OCI-LY3 (cell line): ENCODE measurements at regions not wholly inside any gene's neighbourhood (a gene's known extent, or its start where the extent isn't known, plus 50 kb on each side); places are given as distances from the start of the nearest gene placed in this dataset.

Source experiments
- H2AFZ ChIP-seq: fragments of 200-600, 300-600 bp; shearing (Covaris generic); 2 replicates; pipeline ENCODE4 v1.6.0; 2014; ENCODE audit warnings: antibody characterized with exemption, low read depth, low read length
- H3K27ac ChIP-seq: fragments of 200-600, 300-600 bp; sonication (generic); 2 replicates; pipeline ENCODE4 v1.5.1; 2014; ENCODE audit warnings: mild to moderate bottlenecking, low read length, moderate library complexity, mixed read lengths
- H3K27me3 ChIP-seq: fragments of 200-600, 300-600 bp; sonication (generic); 2 replicates; pipeline ENCODE4 v1.6.1; 2014; ENCODE audit warnings: low read depth, low read length, mixed read lengths
- H3K36me3 ChIP-seq: fragments of 200-600, 300-600 bp; sonication (generic); replicated peaks from 2 replicates; pipeline ENCODE3; 2014; ENCODE audit warnings: low read depth, low read length, mixed read lengths
- H3K4me1 ChIP-seq: fragments of 300-600, 200-600 bp; sonication (generic); 2 replicates; pipeline ENCODE4 v1.6.1; 2014; ENCODE audit warnings: low read length, mixed read lengths
- H3K4me2 ChIP-seq: fragments of 200-600, 300-600 bp; sonication (generic); 2 replicates; pipeline ENCODE4 v1.6.1; 2014; ENCODE audit warnings: low read length, mixed read lengths
- H3K4me3 ChIP-seq: fragments of 300-600, 200-600 bp; sonication (generic); 2 replicates; pipeline ENCODE4 v1.5.1; 2014; ENCODE audit warnings: antibody characterized with exemption, mild to moderate bottlenecking, low read length, moderate library complexity
- H3K79me2 ChIP-seq: fragments of 300-600, 200-600 bp; shearing (Covaris generic); 2 replicates; pipeline ENCODE4 v1.6.1; 2014; ENCODE audit warnings: mild to moderate bottlenecking, low read length, mixed read lengths
- H3K9ac ChIP-seq: fragments of 300-600, 200-600 bp; shearing (Covaris generic); 2 replicates; pipeline ENCODE4 v1.6.0; 2014; ENCODE audit warnings: mild to moderate bottlenecking, low read length, moderate library complexity
- H3K9me3 ChIP-seq: fragments of 200-600, 300-600 bp; shearing (Covaris generic); 2 replicates; pipeline ENCODE4 v1.6.1; 2014; ENCODE audit warnings: low read length, mixed read lengths; ENCODE audit not compliant: insufficient read depth
- H4K20me1 ChIP-seq: fragments of 200-600, 300-600 bp; sonication (generic); 2 replicates; pipeline ENCODE4 v1.6.1; 2016; ENCODE audit warnings: low read length, mixed read lengths; ENCODE audit not compliant: insufficient read depth
- EZH2phosphoT487 ChIP-seq: fragments of 200-600 bp; shearing (Covaris generic); IDR thresholded peaks from 2 replicates; pipeline ENCODE4 v1.6.1; 2018; ENCODE audit warnings: antibody characterized with exemption, mixed run types, low read depth
- TF ChIP-seq, protein P1 (sequence below): fragments of 200-600, 300-600 bp; sonication (generic); IDR thresholded peaks from 2 replicates; pipeline ENCODE4 v1.5.1; 2014; ENCODE audit warnings: antibody characterized with exemption, low read length, low read depth

DNA sequence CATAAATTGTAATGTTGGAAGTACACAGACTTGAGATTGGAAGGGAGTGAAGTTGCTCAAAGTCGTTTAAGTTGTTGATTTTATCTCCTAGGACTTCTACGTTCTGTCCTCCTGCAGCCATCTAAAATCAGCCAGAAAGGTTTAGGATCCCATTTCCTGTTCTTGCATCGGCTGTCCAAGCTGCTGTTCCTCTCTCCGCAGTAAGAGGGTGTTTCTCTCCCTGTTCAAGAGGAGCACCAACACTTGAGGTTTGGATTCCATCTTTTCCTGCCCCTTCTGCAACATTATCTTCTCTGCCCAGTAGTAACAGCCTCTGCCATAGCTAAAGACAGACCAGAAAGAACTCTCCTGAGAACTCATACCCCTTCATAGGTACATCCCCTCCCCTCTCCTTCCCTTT, 373.4 kb downstream of the GADD45G start:
- H3K27ac ChIP-seq, result no peak overlapping the region
- no peaks in the 10 kb centered on the region for H3K36me3 ChIP-seq
- H3K4me1 ChIP-seq, result no peaks in the 10 kb centered on the region
- H3K27me3 ChIP-seq, result peaks cover 45% of the 10 kb centered on the region
- no peaks in the 10 kb centered on the region for H4K20me1 ChIP-seq
- H3K9ac ChIP-seq, result no peak overlapping the region
- H3K79me2 ChIP-seq, result no peaks in the 10 kb centered on the region
- H3K4me2 ChIP-seq, result no peak overlapping the region
- TF ChIP-seq, protein P1, sequence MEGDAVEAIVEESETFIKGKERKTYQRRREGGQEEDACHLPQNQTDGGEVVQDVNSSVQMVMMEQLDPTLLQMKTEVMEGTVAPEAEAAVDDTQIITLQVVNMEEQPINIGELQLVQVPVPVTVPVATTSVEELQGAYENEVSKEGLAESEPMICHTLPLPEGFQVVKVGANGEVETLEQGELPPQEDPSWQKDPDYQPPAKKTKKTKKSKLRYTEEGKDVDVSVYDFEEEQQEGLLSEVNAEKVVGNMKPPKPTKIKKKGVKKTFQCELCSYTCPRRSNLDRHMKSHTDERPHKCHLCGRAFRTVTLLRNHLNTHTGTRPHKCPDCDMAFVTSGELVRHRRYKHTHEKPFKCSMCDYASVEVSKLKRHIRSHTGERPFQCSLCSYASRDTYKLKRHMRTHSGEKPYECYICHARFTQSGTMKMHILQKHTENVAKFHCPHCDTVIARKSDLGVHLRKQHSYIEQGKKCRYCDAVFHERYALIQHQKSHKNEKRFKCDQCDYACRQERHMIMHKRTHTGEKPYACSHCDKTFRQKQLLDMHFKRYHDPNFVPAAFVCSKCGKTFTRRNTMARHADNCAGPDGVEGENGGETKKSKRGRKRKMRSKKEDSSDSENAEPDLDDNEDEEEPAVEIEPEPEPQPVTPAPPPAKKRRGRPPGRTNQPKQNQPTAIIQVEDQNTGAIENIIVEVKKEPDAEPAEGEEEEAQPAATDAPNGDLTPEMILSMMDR, result no peak
- no peak for TF ChIP-seq EZH2phosphoT487
- H2AFZ ChIP-seq, result no peak overlapping the region
- no peaks in the 10 kb centered on the region for H3K9me3 ChIP-seq
- no peak overlapping the region for H3K4me3 ChIP-seq

DNA sequence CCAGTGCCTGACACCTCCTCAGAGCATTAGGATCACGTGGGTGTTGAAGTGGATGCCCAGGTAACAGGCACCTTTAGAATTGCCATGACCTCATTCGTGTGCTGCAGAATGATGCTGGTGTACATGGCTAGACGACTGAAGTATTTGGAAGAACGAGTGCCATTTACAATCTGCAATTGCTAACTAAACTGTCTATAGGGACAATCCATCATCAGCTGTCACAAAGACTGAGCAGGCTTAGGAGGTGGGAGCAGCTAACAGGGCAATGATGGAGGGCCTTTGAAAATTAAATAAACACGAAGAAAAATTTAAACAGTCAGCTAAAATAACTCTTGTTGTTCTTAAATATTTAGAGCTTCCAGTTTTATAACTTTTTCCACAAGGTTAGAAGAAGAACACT, 375.8 kb downstream of the GADD45G start:
- no peak overlapping the region for H3K9ac ChIP-seq
- no peaks in the 10 kb centered on the region for H3K36me3 ChIP-seq

DNA sequence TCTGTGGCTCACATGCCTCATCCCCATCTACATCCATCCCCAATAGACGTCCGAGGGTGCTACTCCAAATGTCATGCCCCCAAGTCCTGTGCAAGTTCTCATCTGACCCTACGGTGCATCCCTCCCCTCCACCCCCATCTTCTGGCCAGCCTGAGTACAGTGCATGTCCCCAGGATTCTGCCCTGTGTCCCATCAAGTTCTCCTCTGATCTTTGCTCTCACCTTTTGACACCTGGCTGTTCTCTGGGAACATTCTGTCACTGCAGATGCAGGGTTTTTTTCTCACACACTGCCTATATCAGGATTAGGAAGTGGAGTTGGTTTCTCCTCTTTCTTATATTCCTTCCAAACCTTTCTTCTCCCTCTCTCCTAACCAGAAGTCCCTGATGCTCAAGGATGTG, 377.2 kb downstream of the GADD45G start:
- no peaks in the 10 kb centered on the region for H3K79me2 ChIP-seq
- peaks cover 44% of the 10 kb centered on the region for H3K27me3 ChIP-seq
- no peak overlapping the region for H3K27ac ChIP-seq
- H3K9me3 ChIP-seq, result no peaks in the 10 kb centered on the region
- H3K4me1 ChIP-seq, result no peaks in the 10 kb centered on the region
- H4K20me1 ChIP-seq, result no peaks in the 10 kb centered on the region
- H3K9ac ChIP-seq, result no peak overlapping the region
- H2AFZ ChIP-seq, result no peak overlapping the region
- TF ChIP-seq, protein P1, result no peak
- no peak for TF ChIP-seq EZH2phosphoT487
- no peak overlapping the region for H3K4me2 ChIP-seq
- H3K36me3 ChIP-seq, result no peaks in the 10 kb centered on the region
- H3K4me3 ChIP-seq, result no peak overlapping the region

More for the DNA sequence above, 375.8 kb downstream of the GADD45G start:
- Histone ChIP-seq H3K4me2 (no peak overlapping the region), H3K4me3 (no peak overlapping the region), H4K20me1 (no peaks in the 10 kb centered on the region), H3K9me3 (no peaks in the 10 kb centered on the region), H3K27ac (no peak overlapping the region), H3K4me1 (no peaks in the 10 kb centered on the region), H3K79me2 (no peaks in the 10 kb centered on the region), H2AFZ (no peak overlapping the region), H3K27me3 (peaks cover 48% of the 10 kb centered on the region)
- TF ChIP-seq, protein P1, result no peak
- TF ChIP-seq EZH2phosphoT487, result no peak

DNA sequence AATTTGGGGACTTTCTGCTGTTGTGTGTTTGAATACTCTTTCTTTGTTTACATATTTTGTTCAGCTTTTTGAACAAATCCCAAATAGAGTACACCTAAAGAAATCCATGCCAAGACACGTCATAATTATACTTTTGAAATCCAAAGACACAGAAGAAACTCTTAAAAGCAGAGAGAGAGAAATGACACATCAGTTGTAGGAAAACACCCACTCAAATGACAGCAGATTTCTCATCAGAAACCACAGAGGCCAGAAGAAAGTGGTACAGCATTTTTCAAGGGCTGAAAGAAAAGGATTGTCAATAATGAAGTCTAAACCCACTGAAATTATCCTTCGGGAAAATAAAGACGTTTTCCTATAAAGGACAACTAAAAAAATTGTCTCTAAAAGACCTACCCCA, 378.6 kb downstream of the GADD45G start:
- Histone ChIP-seq H3K27ac (no peak overlapping the region), H3K27me3 (peaks cover 44% of the 10 kb centered on the region), H3K9me3 (no peaks in the 10 kb centered on the region), H2AFZ (no peak overlapping the region), H3K4me3 (no peak overlapping the region), H4K20me1 (no peaks in the 10 kb centered on the region), H3K9ac (no peak overlapping the region), H3K4me1 (no peaks in the 10 kb centered on the region), H3K4me2 (no peak overlapping the region), H3K36me3 (no peaks in the 10 kb centered on the region), H3K79me2 (no peaks in the 10 kb centered on the region)
- no peak for TF ChIP-seq EZH2phosphoT487
- TF ChIP-seq, protein P1, result no peak
